B cell (primary cell): ENCODE measurements at regions not wholly inside any gene's neighbourhood (a gene's known extent, or its start where the extent isn't known, plus 50 kb on each side); places are given as distances from the start of the nearest gene placed in this dataset.

ENCODE experiments used
- CTCF ChIP-seq: fragments of 200-600 bp; IDR thresholded peaks from one replicate; pipeline ENCODE4 v1.8.0; 2022; ENCODE audit warnings: antibody characterized with exemption, mild to moderate bottlenecking
- EZH2 ChIP-seq: IDR thresholded peaks from 2 replicates; pipeline ENCODE4 v1.6.1; 2012; ENCODE audit warnings: borderline replicate concordance, low read depth, mild to moderate bottlenecking, moderate library complexity, low read length; ENCODE audit not compliant: insufficient read depth, poor library complexity, severe bottlenecking

GRCh38 chr14:97402279-97402678, 605.1 kb downstream of the VRK1 start:
- TF ChIP-seq CTCF (no peak), EZH2 (no peak)
